Myocyte (in vitro differentiated cells): ENCODE measurements at regions not wholly inside any gene's neighbourhood (a gene's known extent, or its start where the extent isn't known, plus 50 kb on each side); places are given as distances from the start of the nearest gene placed in this dataset.

ENCODE experiments used
- DNase-seq: peaks from one replicate; pipeline ENCODE4 v3.0.0-alpha.2; 2012; ENCODE audit warnings: low read depth

GRCh38 chr2:100660851-100661584, 98.2 kb downstream of the PDCL3 start:
- no peak for DNase-seq

DNA sequence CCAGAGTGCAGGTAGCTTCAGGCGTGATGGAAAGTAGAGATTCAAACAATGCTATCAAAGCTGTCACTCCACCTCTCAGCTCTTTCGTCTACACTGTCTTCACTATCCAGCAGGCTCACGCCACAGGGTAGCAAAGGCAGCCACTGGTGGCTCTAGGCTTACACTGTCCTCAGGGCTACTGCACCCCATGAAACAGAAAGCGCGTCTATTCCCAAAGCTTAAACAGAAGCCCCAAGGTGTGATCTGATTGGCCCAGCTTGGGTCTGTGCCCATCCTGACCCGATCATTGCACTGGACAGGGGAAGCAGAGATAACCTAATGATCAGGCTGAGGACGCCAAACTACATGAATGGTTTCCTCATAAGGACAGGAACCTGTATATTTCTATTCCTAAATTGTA, 100.1 kb downstream of the PDCL3 start:
- no peak for DNase-seq

GRCh38 chr2:100664021-100664755, 101.4 kb downstream of the PDCL3 start:
- no peak for DNase-seq

DNA sequence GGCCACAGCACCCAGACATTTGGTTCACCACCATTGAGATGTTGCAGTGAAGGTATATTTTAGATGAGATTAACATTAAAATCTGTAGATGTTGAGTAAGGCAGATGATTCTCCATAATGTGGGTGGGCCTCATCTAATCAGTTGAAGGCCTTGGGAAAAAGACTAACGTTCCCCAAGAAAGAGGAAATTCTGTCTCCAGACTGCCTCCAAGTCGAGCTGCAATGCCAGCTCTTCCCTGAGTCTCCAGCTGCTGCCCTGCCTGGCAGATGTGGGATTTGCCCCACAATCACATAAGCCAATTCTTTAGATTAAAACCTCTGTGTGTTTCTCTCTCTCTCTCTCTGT, 101.9 kb downstream of the PDCL3 start:
- no peak for DNase-seq

GRCh38 chr2:100666996-100667395, 104.2 kb downstream of the PDCL3 start:
- DNase-seq: no peak

DNA sequence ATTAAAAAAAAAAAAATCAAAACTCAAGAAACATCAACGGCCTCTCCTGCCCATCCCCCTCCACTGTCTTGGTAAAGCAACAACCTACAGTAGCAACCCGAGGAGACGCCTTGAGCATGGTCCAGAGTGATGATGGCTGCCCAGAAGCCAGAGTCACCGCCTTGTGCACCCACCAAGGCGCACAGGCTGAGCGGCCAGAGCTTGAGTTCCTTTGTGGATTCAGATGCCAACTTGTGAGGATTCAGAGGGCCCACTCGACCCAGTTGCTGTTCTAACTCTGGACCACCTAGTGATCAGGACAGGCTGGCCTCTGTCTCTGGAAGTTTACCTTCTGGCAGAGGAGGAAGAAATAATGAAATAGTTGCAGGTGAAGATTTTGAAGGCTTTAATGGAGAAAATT, 105.0 kb downstream of the PDCL3 start:
- no peak for DNase-seq

DNA sequence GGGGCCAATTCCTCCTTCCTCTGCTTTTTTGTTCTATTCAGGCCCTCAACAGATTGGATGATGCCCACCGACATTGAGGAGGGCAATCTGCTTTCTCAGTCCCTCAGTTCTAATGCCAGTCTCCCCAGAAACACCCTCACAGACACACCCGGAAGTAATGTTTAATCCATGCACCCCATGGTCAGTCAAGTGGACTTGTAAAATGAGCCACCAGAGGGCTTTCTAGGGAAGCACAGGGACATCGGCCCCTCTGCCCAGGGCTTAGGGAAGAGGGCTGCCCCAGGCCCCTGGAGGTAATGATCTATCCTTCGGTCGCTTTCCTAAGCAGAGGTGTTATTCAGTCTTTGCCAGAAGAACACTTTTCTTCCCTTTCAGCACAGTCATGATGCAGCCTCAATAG, 107.4 kb downstream of the PDCL3 start:
- DNase-seq: no peak

DNA sequence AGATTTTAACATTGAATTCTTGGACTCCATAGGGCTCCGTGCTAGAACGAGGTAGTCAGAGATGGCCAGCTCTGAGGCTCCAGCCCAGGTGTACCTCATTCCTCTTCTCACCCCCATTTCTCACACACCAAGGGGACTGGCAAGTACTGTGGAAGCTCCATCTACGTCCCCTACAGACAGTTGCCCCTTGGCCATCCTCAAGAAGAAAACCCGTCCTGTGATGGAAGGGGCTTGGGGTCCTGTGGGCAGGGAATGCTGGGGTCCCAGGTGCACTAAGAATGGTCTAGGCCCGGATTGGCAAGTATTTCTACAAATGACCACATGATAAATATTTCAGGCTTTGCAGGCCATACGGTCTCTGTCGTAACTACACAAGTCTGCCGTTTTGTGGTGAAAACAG, 110.3 kb downstream of the PDCL3 start:
- DNase-seq: no peak

GRCh38 chr2:100673691-100674485, 111.1 kb downstream of the PDCL3 start:
- peak; percentile 1 for DNase-seq

GRCh38 chr2:100674666-100675065, 111.9 kb downstream of the PDCL3 start:
- DNase-seq: no peak

DNA sequence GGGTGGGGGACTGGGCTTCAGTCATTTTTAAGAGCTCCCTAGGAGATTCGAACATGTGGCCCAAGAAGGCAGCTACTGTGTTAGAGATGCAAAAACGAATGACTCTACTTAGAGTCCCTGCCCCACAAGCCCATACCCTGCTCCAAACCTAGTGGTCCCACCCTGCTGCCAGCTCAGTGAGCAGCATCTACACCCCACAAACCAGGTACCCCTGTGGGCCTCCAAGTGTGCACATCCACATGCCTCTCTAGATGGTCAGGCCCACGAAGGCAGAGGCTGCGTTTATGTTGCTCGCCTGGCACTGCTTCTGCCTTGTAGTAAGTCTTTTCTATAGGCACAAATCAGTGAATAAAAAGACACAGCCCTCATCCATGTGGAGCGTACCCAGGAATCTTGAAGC, 112.6 kb downstream of the PDCL3 start:
- no peak for DNase-seq

- DNase-seq: no peak
These were observed 113.1 kb downstream of the PDCL3 start for GRCh38 chr2:100675855-100676254.

- DNase-seq: no peak
These were observed 113.6 kb downstream of the PDCL3 start for GRCh38 chr2:100676346-100676745.

- no peak for DNase-seq
These were observed 114.9 kb downstream of the PDCL3 start for GRCh38 chr2:100677611-100678185.

- DNase-seq: no peak
These were observed 116.4 kb downstream of the PDCL3 start for GRCh38 chr2:100679211-100679610.

GRCh38 chr2:100682536-100682935, 119.7 kb downstream of the PDCL3 start:
- DNase-seq: no peak

DNA sequence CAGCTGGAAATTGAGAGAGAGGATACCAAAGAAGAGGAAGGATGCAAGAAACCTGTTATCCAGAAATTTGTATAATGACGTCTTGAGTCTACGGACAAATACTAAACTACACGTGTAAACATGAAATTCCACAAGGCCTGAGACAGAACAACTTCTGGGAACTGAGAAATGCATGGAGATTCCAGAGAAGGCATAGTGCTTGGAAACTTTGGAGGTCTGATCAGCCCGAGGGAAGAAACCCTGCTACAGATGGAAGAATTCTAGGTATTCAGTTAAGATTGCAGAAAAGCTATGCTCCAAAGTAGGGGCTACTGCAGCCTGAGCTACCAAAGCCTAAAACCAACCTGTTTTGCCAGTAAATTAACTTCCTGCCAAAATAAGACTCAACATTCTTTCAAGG, 120.4 kb downstream of the PDCL3 start:
- no peak for DNase-seq

DNA sequence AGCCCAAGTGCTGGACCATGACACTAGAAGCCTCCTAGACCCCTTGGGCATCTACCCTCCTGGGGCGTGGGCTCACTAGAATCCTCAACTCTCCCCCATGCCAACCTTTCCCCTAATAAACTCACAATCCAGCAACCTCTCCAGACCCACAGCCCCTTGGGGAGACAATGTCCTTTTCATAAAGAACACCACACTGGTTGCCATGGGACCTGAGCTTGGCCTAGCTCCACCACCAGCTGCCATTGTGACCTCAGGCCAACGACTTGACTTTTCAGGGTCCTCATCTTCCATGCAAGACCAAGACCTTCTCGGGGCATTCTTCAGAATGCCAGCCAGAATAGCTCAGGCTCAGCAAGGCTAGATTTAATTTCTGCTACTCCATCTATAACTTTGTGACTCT, 128.1 kb upstream of the NPAS2 start:
- DNase-seq: no peak

DNA sequence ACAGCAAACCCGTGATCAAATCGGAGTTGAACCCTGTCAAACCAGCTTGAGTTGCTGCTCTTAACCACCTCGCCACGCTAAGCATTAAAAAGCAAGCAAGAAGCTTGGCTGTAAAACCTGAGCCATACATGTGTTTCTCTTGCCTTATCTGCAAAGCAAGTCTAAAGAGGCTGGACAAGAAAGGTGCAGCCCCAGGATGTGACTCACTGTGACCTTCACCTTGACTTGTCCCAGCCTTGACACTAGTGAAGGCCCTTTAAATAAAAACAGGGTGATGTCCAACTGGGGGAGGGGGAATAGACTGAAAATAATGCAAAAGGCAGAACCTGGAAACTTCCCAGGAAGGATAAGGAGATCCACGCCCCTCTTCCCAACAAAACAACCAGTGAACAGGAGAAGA, 127.6 kb upstream of the NPAS2 start:
- no peak for DNase-seq

GRCh38 chr2:100692906-100693305, 127.0 kb upstream of the NPAS2 start:
- no peak for DNase-seq

DNA sequence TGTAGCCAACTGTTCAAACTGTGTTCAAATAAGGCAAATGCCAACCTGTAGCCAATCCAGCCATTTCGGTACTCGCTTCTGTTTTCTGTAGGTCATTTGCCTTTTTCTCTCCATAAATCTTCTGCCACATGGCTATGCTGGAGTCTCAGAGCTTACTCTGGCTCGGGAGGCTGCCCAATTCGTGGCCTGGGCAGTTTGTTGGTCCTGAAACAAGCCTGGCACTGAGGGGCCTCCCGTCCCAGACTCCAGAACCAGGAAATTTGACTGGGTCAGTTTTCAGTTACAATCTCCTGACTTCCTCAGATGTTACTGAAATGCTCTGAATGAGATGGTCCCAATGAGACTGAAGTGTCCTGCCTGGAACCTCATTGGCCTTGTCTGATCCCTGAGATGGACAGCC, 120.8 kb upstream of the NPAS2 start:
- no peak for DNase-seq
